ENCODE measurements at regions not wholly inside any gene's neighbourhood (a gene's known extent, or its start where the extent isn't known, plus 50 kb on each side); places are given as distances from the start of the nearest gene placed in this dataset.
"Not testable (repeated sequence)": the region's sequence is repeated elsewhere in the genome, so short reads cannot be mapped to it uniquely, and the experiment has no call there.

DNA sequence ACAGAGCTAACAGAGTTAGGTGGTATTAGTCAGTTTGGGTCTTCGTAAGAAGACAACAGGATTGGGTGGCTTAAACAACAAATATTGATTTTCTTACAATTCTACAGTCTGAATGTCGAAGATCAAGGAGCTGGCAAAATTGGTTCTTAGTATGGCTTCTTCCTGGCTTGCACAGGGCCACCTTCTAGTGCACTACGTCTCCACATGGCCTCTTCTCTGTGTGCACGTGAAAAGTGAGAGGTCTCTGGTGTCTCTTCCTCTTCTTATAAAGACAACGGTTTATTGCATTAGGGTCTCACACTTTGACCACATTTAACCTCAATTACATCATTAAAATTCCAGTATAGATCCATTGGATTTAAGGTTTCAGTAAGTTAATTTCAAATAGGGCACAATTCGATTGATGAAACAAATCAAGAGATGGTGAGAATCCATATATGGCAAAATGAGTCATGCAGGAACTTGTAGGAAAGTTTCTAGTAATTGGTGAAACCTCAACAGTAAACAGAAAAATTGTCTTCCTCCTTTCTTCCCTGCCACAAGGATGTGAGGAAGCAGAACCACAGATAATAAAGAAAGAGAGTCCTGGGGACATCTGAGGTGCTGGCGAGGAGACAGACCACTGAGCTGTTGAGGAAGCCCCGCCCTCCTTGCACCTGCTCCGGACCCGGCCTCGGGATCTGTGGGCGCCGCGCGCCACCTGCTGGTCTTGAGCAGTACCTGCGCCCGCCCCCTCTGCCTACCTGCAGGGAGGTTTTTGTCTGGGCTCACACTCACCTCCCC is 846.7 kb downstream of the TMEM121 start:
- intact Hi-C loops (cut with micrococcal nuclease), result loop anchor here (1.0 to 10.0 kb wide), 3 partner anchors 44 to 368 kb away; no protein-coding TSS in a partner anchor
- H3K4me3 Mint-ChIP-seq, result peak overlapping the region; percentile 56
- H3K36me3 Mint-ChIP-seq, result no peaks in the 10 kb centered on the region
- peak; percentile 90 for DNase-seq
- CTCF ChIA-PET, result interaction anchor here (0.6 to 10.9 kb wide), 22 partner anchors 10 to 144 kb away, joined by 3 to 220 read pairs (median 4); no protein-coding TSS in a partner anchor
- peaks cover 21% of the 10 kb centered on the region for H3K4me1 Mint-ChIP-seq (ENCODE audit: low read depth)
- peaks cover 12% of the 10 kb centered on the region for H3K27me3 Mint-ChIP-seq
- H3K9me3 Mint-ChIP-seq, result no peaks in the 10 kb centered on the region
- peak overlapping the region; percentile 21 for H3K27ac Mint-ChIP-seq
- POLR2A ChIA-PET, result interaction anchor here (1.2 kb wide), 1 partner anchor 134 kb away, joined by 3 read pairs; no protein-coding TSS in a partner anchor

GRCh38 chr14:106373653-106374110 is 847.3 kb downstream of the TMEM121 start:
- not testable (repeated sequence) for H3K27ac Mint-ChIP-seq
- CTCF ChIA-PET, result interaction anchor here (0.6 to 10.9 kb wide), 22 partner anchors 10 to 145 kb away, joined by 3 to 220 read pairs (median 4); no protein-coding TSS in a partner anchor

DNA sequence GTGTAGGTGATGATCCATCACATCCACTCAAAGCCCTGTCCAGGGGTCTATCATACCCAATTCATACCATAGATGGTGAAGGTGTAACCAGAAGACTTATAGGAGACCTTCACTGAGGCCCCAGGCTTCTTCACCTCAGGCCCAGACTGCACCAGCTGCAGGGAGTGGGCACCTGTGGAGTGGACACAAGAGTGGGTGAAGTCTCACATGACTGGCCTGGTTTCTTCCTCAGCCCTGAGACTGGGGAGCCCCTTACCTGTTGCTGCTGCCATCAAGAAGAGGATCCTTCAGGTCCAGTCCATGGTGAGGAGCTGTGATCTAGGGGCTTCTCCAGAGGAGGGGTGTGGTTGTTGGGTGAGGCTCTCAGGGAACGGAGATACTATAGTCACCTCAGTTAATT is 851.0 kb downstream of the TMEM121 start:
- DNase-seq, result no peak
- H3K27me3 Mint-ChIP-seq, result peaks cover 6% of the 10 kb centered on the region
- peaks cover 28% of the 10 kb centered on the region for H3K4me1 Mint-ChIP-seq (ENCODE audit: low read depth)
- intact Hi-C loops (cut with micrococcal nuclease), result loop anchor here (10.0 kb wide), 1 partner anchor 373 kb away; no protein-coding TSS in a partner anchor
- CTCF ChIA-PET, result interaction anchor here (1.3 to 10.9 kb wide), 7 partner anchors 10 to 156 kb away, joined by 3 to 220 read pairs (median 7); no protein-coding TSS in a partner anchor
- POLR2A ChIA-PET, result no interaction called here
- no peak overlapping the region for H3K27ac Mint-ChIP-seq
- no peaks in the 10 kb centered on the region for H3K36me3 Mint-ChIP-seq
- H3K4me3 Mint-ChIP-seq, result no peak overlapping the region
- H3K9me3 Mint-ChIP-seq, result no peaks in the 10 kb centered on the region

More at GRCh38 chr14:106373653-106374110, 847.3 kb downstream of the TMEM121 start:
- POLR2A ChIA-PET, result interaction anchor here (1.2 kb wide), 1 partner anchor 133 kb away, joined by 3 read pairs; no protein-coding TSS in a partner anchor
- H3K36me3 Mint-ChIP-seq, DNase-seq, H3K9me3 Mint-ChIP-seq: not testable (repeated sequence)
- intact Hi-C loops (cut with micrococcal nuclease), result loop anchor here (1.0 to 10.0 kb wide), 3 partner anchors 44 to 369 kb away; no protein-coding TSS in a partner anchor
- H3K27me3 Mint-ChIP-seq, result peaks cover 12% of the 10 kb centered on the region
- peaks cover 21% of the 10 kb centered on the region for H3K4me1 Mint-ChIP-seq (ENCODE audit: low read depth)
- H3K4me3 Mint-ChIP-seq, result peak overlapping the region; percentile 56

DNA sequence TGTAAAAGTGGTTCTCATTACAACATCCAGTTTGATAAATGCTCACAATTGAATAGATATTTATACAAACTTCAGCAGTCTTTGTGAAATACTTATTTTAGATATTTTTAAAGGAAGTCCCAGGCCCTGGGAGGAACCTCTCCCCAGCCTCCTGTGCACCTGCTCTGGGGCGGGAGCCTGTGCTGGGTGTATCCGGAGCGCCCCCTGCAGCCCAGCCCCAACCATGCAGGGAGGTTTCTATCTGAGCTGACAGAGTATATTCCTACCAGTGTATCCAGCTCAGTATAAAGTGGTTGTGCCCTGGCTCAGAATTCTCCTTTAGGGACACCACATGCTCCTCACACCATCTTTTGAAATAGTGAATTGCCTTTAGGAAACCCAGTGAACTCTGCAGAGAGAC is 851.8 kb downstream of the TMEM121 start:
- Mint-ChIP-seq H3K36me3 (no peaks in the 10 kb centered on the region), H3K27me3 (peaks cover 4% of the 10 kb centered on the region), H3K4me1 (ENCODE audit: low read depth) (peaks cover 21% of the 10 kb centered on the region), H3K27ac (no peak overlapping the region), H3K4me3 (no peak overlapping the region), H3K9me3 (no peaks in the 10 kb centered on the region)
- intact Hi-C loops (cut with micrococcal nuclease), result loop anchor here (10.0 kb wide), 1 partner anchor 373 kb away; no protein-coding TSS in a partner anchor
- DNase-seq, result peak; percentile 69
- CTCF ChIA-PET, result interaction anchor here (0.6 to 10.9 kb wide), 13 partner anchors 9 to 238 kb away, joined by 3 to 220 read pairs (median 5); no protein-coding TSS in a partner anchor
- POLR2A ChIA-PET, result no interaction called here

DNA sequence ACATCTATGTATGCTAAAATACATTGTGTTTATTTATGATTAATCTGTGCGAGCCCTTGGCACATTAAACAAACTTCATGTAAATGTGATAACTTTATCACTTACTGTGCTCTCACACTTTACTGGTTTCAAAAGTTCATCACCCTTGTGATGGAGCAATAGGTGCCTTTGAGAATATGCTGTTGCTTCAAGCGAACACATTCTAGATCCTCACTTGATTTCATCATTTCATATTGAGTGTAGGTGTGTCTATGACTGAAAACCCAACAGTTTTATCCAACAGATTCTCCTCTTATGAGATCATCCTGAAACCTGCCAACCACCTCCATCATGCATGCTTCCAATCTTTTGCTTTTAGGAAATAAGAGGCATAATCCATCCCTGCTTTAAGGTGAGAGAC is 854.4 kb downstream of the TMEM121 start:
- no peak overlapping the region for H3K27ac Mint-ChIP-seq
- POLR2A ChIA-PET, result no interaction called here
- no peak for DNase-seq
- no peaks in the 10 kb centered on the region for H3K36me3 Mint-ChIP-seq
- CTCF ChIA-PET, result interaction anchor here (10.9 kb wide), 1 partner anchor 35 kb away, joined by 220 read pairs; no protein-coding TSS in a partner anchor
- peaks cover 7% of the 10 kb centered on the region for H3K4me1 Mint-ChIP-seq (ENCODE audit: low read depth)
- H3K4me3 Mint-ChIP-seq, result no peak overlapping the region
- H3K27me3 Mint-ChIP-seq, result peaks cover 4% of the 10 kb centered on the region
- H3K9me3 Mint-ChIP-seq, result no peaks in the 10 kb centered on the region
- intact Hi-C loops (cut with micrococcal nuclease), result no loop called here

DNA sequence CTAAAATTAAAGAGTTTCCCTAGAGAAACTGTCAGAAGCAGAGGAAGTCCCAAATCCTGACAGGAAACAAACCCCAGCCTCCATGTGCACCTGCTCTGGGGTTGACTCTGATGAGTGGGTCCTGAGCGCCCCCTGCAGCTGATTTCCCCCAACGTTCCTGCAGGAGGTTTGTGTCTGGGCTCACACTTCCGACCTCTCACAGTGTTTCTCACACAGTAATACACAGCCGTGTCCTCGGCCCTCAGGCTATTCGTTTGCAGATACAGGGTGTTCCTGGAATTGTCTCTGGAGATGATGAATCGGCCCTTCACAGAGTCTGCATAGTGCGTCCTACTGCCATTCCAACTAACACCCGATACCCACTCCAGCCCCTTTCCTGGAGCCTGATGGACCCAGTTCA is 862.8 kb downstream of the TMEM121 start:
- intact Hi-C loops (cut with micrococcal nuclease); POLR2A ChIA-PET; H3K4me3 Mint-ChIP-seq; H3K9me3 Mint-ChIP-seq; H3K36me3 Mint-ChIP-seq; H3K27ac Mint-ChIP-seq: not testable (repeated sequence)
- Mint-ChIP-seq H3K27me3 (peaks cover 13% of the 10 kb centered on the region), H3K4me1 (ENCODE audit: low read depth) (peaks cover 24% of the 10 kb centered on the region)
- DNase-seq, result peak; percentile 47
- CTCF ChIA-PET, result interaction anchor here (11.1 kb wide), 1 partner anchor 29 kb away, joined by 155 read pairs; no protein-coding TSS in a partner anchor

DNA sequence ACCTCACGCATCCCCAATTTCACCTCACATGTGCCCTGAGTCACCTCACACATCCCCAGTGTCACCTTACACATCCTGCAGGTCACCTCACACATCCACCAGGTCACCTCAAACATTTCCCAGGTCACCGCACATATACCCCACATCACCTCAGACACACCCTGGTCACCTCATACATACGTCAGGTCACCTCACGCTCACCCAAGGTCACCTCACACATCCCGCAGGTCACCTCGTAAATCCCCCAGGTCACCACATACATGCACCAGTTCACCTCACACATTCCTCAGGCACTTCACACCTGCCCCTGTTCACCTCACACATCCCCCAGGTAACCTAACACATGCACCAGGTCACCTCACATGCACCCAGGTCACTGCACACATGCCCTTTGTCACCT is 864.0 kb downstream of the TMEM121 start:
- Mint-ChIP-seq H3K4me1 (ENCODE audit: low read depth) (peaks cover 30% of the 10 kb centered on the region), H3K27ac (no peak overlapping the region), H3K27me3 (peaks cover 13% of the 10 kb centered on the region), H3K4me3 (no peak overlapping the region), H3K9me3 (no peaks in the 10 kb centered on the region), H3K36me3 (no peaks in the 10 kb centered on the region)
- no peak for DNase-seq
- CTCF ChIA-PET, result interaction anchor here (0.6 to 11.1 kb wide), 2 partner anchors 28 to 155 kb away, joined by 7 to 155 read pairs; no protein-coding TSS in a partner anchor
- POLR2A ChIA-PET, result no interaction called here
- intact Hi-C loops (cut with micrococcal nuclease), result no loop called here

DNA sequence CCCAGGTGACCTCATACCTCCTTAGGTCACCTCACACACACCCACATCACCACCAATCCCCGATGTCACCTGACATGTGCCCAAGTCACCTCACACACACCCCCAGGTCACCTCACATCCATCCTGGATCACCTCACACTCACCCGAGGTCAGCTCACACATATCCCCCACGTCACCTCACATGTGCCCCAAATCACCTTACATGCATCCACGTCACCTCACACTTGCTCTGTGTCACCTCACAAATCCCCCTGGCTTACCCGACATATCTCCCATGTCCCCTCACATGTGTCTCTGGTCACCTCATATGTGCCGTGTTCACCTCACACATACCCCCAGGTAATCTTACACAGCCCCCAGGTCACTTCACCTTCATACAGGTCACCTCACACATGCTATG is 864.6 kb downstream of the TMEM121 start:
- intact Hi-C loops (cut with micrococcal nuclease), result no loop called here
- CTCF ChIA-PET, result interaction anchor here (11.1 kb wide), 1 partner anchor 28 kb away, joined by 155 read pairs; no protein-coding TSS in a partner anchor
- DNase-seq, result no peak
- H3K9me3 Mint-ChIP-seq, result no peaks in the 10 kb centered on the region
- H3K36me3 Mint-ChIP-seq, result no peaks in the 10 kb centered on the region
- no peak overlapping the region for H3K4me3 Mint-ChIP-seq
- POLR2A ChIA-PET, result no interaction called here
- no peak overlapping the region for H3K27ac Mint-ChIP-seq
- H3K27me3 Mint-ChIP-seq, result peaks cover 14% of the 10 kb centered on the region
- H3K4me1 Mint-ChIP-seq (ENCODE audit: low read depth), result peaks cover 35% of the 10 kb centered on the region

- intact Hi-C loops (cut with micrococcal nuclease), result loop anchor here (2.0 kb wide), 1 partner anchor 23 kb away; no protein-coding TSS in a partner anchor
- no peak for DNase-seq
- CTCF ChIA-PET, result interaction anchor here (1.6 to 11.1 kb wide), 3 partner anchors 16 to 25 kb away, joined by 7 to 155 read pairs (median 30); no protein-coding TSS in a partner anchor
- H3K4me3 Mint-ChIP-seq, result no peak overlapping the region
- POLR2A ChIA-PET, result no interaction called here
- H3K27ac Mint-ChIP-seq, result no peak overlapping the region
- peaks cover 12% of the 10 kb centered on the region for H3K27me3 Mint-ChIP-seq
- no peaks in the 10 kb centered on the region for H3K9me3 Mint-ChIP-seq
- peaks cover 48% of the 10 kb centered on the region for H3K4me1 Mint-ChIP-seq (ENCODE audit: low read depth)
- H3K36me3 Mint-ChIP-seq, result no peaks in the 10 kb centered on the region
Measured at GRCh38 chr14:106393742-106394141, 867.4 kb downstream of the TMEM121 start.

DNA sequence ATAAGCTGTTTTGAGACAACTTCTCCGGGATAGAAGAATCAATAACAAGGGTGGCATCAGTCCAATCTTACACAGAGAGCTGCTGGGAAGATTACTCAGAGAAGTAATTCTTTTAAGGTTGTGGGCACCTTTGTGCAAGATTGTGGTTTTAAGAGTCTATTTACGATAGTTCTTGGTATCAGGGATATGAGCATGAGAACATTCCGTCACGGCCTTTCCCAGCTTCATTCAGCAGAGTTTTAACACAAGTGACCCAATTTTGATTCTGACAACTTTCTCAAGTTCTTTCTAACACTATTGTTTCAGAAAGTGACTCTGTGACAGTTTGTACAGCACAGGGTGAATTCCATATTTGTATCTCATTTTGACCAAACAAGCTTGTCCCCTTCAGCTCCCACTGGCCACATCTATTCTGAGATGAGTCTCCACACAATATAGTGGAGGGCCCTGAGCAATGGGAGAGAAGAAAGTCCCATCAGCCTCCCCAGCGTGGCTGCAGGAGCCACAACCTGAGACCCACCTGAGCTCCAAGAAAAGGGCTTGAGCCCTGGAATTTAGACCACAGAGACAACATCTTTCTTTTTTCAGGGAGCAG is 869.2 kb downstream of the TMEM121 start:
- POLR2A ChIA-PET, result interaction anchor here (0.7 to 1.5 kb wide), 2 partner anchors 15 to 79 kb away, joined by 3 to 7 read pairs; no protein-coding TSS in a partner anchor
- peaks cover 9% of the 10 kb centered on the region for H3K27me3 Mint-ChIP-seq
- H3K36me3 Mint-ChIP-seq, result no peaks in the 10 kb centered on the region
- intact Hi-C loops (cut with micrococcal nuclease), result loop anchor here (1.0 to 2.0 kb wide), 2 partner anchors 21 to 112 kb away; no protein-coding TSS in a partner anchor
- H3K4me3 Mint-ChIP-seq, result peak overlapping the region; percentile 52
- CTCF ChIA-PET, result interaction anchor here (0.6 to 11.1 kb wide), 8 partner anchors 14 to 225 kb away, joined by 3 to 155 read pairs (median 6); no protein-coding TSS in a partner anchor
- peak; percentile 61 for DNase-seq
- H3K9me3 Mint-ChIP-seq, result no peaks in the 10 kb centered on the region
- peaks cover 44% of the 10 kb centered on the region for H3K4me1 Mint-ChIP-seq (ENCODE audit: low read depth)
- H3K27ac Mint-ChIP-seq, result peak overlapping the region; percentile 81

- no peak for DNase-seq
- Mint-ChIP-seq H3K4me1 (ENCODE audit: low read depth) (peaks cover 40% of the 10 kb centered on the region), H3K9me3 (no peaks in the 10 kb centered on the region), H3K36me3 (no peaks in the 10 kb centered on the region), H3K27me3 (peaks cover 1% of the 10 kb centered on the region), H3K27ac (peak overlapping the region; percentile 64), H3K4me3 (peak overlapping the region; percentile 68)
- intact Hi-C loops (cut with micrococcal nuclease), result no loop called here
- ChIA-PET POLR2A (no interaction called here), CTCF (interaction anchor here (1.0 to 11.1 kb wide), 5 partner anchors 15 to 140 kb away, joined by 3 to 155 read pairs (median 4); no protein-coding TSS in a partner anchor)
Measured at GRCh38 chr14:106396999-106397398, 870.6 kb downstream of the TMEM121 start.

All from activated CD4-positive, alpha-beta memory T cell treated with anti-CD3 and anti-CD28 coated beads for 36 hours (primary cell).